ENCODE measurements at regions not wholly inside any gene's neighbourhood (a gene's known extent, or its start where the extent isn't known, plus 50 kb on each side); places are given as distances from the start of the nearest gene placed in this dataset.

GRCh38 chr22:48897645-48898370 lies 929.9 kb downstream of the BRD1 start:
- TF ChIP-seq CTCF (IDR thresholded peaks at IDR 0.05; ENCODE audit: unreplicated experiment in 3 of 3) = no peak
- no peak overlapping the region for H3K4me3 Mint-ChIP-seq
- H3K36me3 Mint-ChIP-seq (ENCODE audit: low read depth) = no peaks in the 10 kb centered on the region
- peaks cover 25% of the 10 kb centered on the region for H3K27me3 Mint-ChIP-seq (ENCODE audit: low read depth)
- no peaks in the 10 kb centered on the region for H3K4me1 Mint-ChIP-seq
- H3K9me3 Mint-ChIP-seq = no peaks in the 10 kb centered on the region
- no peak overlapping the region for H3K27ac Mint-ChIP-seq

GRCh38 chr22:48896766-48897644 lies 930.7 kb downstream of the BRD1 start:
- Mint-ChIP-seq H3K9me3 (no peaks in the 10 kb centered on the region), H3K4me3 (no peak overlapping the region), H3K27me3 (ENCODE audit: low read depth) (peaks cover 25% of the 10 kb centered on the region), H3K27ac (no peak overlapping the region), H3K36me3 (ENCODE audit: low read depth) (no peaks in the 10 kb centered on the region), H3K4me1 (no peaks in the 10 kb centered on the region)
- no peak for TF ChIP-seq CTCF (IDR thresholded peaks at IDR 0.05; ENCODE audit: unreplicated experiment in 3 of 3)

GRCh38 chr22:48895831-48896765 lies 931.6 kb downstream of the BRD1 start:
- Mint-ChIP-seq H3K4me1 (no peaks in the 10 kb centered on the region), H3K27ac (no peak overlapping the region), H3K36me3 (ENCODE audit: low read depth) (no peaks in the 10 kb centered on the region), H3K27me3 (ENCODE audit: low read depth) (peaks cover 17% of the 10 kb centered on the region), H3K4me3 (no peak overlapping the region), H3K9me3 (no peaks in the 10 kb centered on the region)
- TF ChIP-seq CTCF (IDR thresholded peaks at IDR 0.05; ENCODE audit: unreplicated experiment in 3 of 3) = no peak

GRCh38 chr22:48895336-48895735 lies 932.3 kb downstream of the BRD1 start:
- Mint-ChIP-seq H3K36me3 (ENCODE audit: low read depth) (no peaks in the 10 kb centered on the region), H3K4me1 (no peaks in the 10 kb centered on the region), H3K27ac (no peak overlapping the region), H3K27me3 (ENCODE audit: low read depth) (peaks cover 19% of the 10 kb centered on the region), H3K4me3 (no peak overlapping the region), H3K9me3 (no peaks in the 10 kb centered on the region)
- TF ChIP-seq CTCF (IDR thresholded peaks at IDR 0.05; ENCODE audit: unreplicated experiment in 3 of 3) = no peak

- Mint-ChIP-seq H3K4me3 (no peak overlapping the region), H3K9me3 (no peaks in the 10 kb centered on the region), H3K36me3 (ENCODE audit: low read depth) (no peaks in the 10 kb centered on the region), H3K27ac (no peak overlapping the region), H3K4me1 (no peaks in the 10 kb centered on the region), H3K27me3 (ENCODE audit: low read depth) (peaks cover 20% of the 10 kb centered on the region)
- TF ChIP-seq CTCF (IDR thresholded peaks at IDR 0.05; ENCODE audit: unreplicated experiment in 3 of 3) = no peak
Observed at GRCh38 chr22:48894804-48895250, 932.8 kb downstream of the BRD1 start.

Measured in nephron (organoid).